Thyroid gland (tissue), 4 donors: ENCODE measurements at regions not wholly inside any gene's neighbourhood (a gene's known extent, or its start where the extent isn't known, plus 50 kb on each side); places are given as distances from the start of the nearest gene placed in this dataset.
"Not testable (repeated sequence)": the region's sequence is repeated elsewhere in the genome, so short reads cannot be mapped to it uniquely, and the experiment has no call there.

ENCODE experiments used
- CTCF ChIP-seq, 6 experiments: fragments of 200-600 bp in 3 of 6; fragments of 450-650 bp in 3 of 6; sonication (generic) in 3 of 6; IDR thresholded peaks; one replicate each; pipeline ENCODE4 v1.5.1; 2016 to 2019; ENCODE audit warnings: antibody characterized with exemption in 6 of 6, mild to moderate bottlenecking in 2 of 6, inconsistent platforms in 1 of 6, moderate library complexity in 1 of 6
- POLR2A ChIP-seq, 2 donors: fragments of 450-650 bp; IDR thresholded peaks; one replicate each; pipeline ENCODE4 v1.6.1; 2017; ENCODE audit warnings: antibody characterized with exemption in 2 of 2, mild to moderate bottlenecking in 2 of 2, moderate library complexity in 1 of 2

DNA sequence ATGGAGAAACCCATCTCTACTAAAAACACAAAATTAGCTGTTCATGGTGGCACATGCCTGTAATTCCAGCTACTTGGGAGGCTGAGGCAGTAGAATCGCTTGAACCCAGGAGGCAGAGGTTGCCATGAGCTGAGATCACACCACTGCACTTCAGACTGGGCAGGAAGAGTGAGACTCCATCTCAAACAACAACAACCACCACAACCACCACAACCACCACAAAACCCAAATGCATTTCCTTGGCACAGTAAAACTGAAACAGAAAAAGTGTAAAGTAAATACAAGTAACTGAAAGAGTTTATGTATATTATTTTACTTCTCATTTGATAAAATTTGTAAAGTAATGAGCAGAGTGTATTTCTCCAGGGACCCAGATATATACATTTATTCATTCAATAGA lies 1177.1 kb downstream of the FOXD4L5 start:
- TF ChIP-seq CTCF, POLR2A (IDR thresholded peaks at IDR 0.05): not testable (repeated sequence)
